ENCODE measurements at regions not wholly inside any gene's neighbourhood (a gene's known extent, or its start where the extent isn't known, plus 50 kb on each side); places are given as distances from the start of the nearest gene placed in this dataset.

DNA sequence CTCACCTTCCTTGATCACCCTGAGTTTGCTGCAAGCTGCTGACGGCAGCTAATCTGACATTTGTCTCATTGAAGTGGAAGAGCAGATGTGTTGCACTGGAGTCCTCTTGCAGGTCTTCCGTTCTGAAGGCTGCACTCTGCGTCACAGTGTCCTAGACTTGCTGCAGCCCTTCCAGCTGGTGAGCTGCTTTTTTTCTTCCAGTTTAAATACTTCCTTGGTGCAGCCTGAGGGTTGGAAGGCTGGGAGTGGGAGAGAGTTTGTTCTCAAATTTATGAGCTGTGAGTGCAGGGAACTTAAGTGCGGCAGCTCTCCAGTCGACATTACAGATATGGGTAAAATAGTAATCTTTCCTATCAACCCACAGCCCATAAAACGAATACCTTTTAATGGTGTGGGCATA, 303.6 kb upstream of the FAT1 start:
- no peak for DNase-seq (ENCODE audit: low spot score)

DNA sequence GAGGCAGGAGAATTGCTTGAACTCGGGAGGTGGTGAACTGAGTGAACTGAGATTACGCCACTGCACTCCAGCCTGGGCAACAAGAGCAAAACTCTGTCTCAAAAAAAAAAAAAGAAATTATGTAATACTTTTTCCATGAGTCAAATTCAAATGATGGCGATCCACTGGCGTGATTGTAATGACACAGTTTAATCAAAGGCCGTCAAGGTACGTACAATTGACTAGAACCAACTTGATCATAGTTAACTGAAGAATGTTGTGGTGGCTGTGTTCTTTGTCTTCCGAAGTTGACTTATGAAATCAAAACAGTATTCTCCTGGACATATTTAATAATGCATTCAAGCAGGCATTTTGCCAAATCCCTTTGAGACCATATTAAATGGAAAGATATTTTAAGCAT, 318.6 kb upstream of the FAT1 start:
- ATAC-seq (ENCODE audit: low read depth) (peak; percentile 57), DNase-seq (ENCODE audit: low spot score) (no peak)

More for the DNA sequence above, 303.6 kb upstream of the FAT1 start:
- Histone ChIP-seq H3K36me3 (ENCODE audit: low read depth) (no peaks in the 10 kb centered on the region), H3K27me3 (ENCODE audit: insufficient read depth, poor library complexity, severe bottlenecking) (no peaks in the 10 kb centered on the region), H3K4me3 (ENCODE audit: severe bottlenecking) (no peak overlapping the region), H3K27ac (ENCODE audit: poor library complexity, severe bottlenecking) (no peak overlapping the region), H3K4me1 (ENCODE audit: insufficient read depth, poor library complexity, severe bottlenecking) (no peaks in the 10 kb centered on the region), H3K9me3 (ENCODE audit: severe bottlenecking) (no peaks in the 10 kb centered on the region)
- TF ChIP-seq, protein P1, sequence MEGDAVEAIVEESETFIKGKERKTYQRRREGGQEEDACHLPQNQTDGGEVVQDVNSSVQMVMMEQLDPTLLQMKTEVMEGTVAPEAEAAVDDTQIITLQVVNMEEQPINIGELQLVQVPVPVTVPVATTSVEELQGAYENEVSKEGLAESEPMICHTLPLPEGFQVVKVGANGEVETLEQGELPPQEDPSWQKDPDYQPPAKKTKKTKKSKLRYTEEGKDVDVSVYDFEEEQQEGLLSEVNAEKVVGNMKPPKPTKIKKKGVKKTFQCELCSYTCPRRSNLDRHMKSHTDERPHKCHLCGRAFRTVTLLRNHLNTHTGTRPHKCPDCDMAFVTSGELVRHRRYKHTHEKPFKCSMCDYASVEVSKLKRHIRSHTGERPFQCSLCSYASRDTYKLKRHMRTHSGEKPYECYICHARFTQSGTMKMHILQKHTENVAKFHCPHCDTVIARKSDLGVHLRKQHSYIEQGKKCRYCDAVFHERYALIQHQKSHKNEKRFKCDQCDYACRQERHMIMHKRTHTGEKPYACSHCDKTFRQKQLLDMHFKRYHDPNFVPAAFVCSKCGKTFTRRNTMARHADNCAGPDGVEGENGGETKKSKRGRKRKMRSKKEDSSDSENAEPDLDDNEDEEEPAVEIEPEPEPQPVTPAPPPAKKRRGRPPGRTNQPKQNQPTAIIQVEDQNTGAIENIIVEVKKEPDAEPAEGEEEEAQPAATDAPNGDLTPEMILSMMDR (IDR thresholded peaks at IDR 0.05; ENCODE audit: poor library complexity, severe bottlenecking) = no peak
- ATAC-seq (ENCODE audit: low read depth) = no peak

GRCh38 chr4:187046471-187046870, 322.8 kb upstream of the FAT1 start:
- TF ChIP-seq, protein P1 (IDR thresholded peaks at IDR 0.05; ENCODE audit: poor library complexity, severe bottlenecking) = no peak
- no peak overlapping the region for H3K27ac ChIP-seq (ENCODE audit: poor library complexity, severe bottlenecking)
- H3K4me1 ChIP-seq (ENCODE audit: insufficient read depth, poor library complexity, severe bottlenecking) = no peaks in the 10 kb centered on the region
- DNase-seq (ENCODE audit: low spot score) = no peak
- no peaks in the 10 kb centered on the region for H3K36me3 ChIP-seq (ENCODE audit: low read depth)
- H3K27me3 ChIP-seq (ENCODE audit: insufficient read depth, poor library complexity, severe bottlenecking) = no peaks in the 10 kb centered on the region
- no peak for ATAC-seq (ENCODE audit: low read depth)
- H3K9me3 ChIP-seq (ENCODE audit: severe bottlenecking) = no peaks in the 10 kb centered on the region
- H3K4me3 ChIP-seq (ENCODE audit: severe bottlenecking) = no peak overlapping the region

More for the DNA sequence above, 318.6 kb upstream of the FAT1 start:
- peak overlapping the region; percentile 34 for H3K27ac ChIP-seq (ENCODE audit: poor library complexity, severe bottlenecking)
- H3K27me3 ChIP-seq (ENCODE audit: insufficient read depth, poor library complexity, severe bottlenecking) = no peaks in the 10 kb centered on the region
- no peaks in the 10 kb centered on the region for H3K4me1 ChIP-seq (ENCODE audit: insufficient read depth, poor library complexity, severe bottlenecking)
- H3K36me3 ChIP-seq (ENCODE audit: low read depth) = no peaks in the 10 kb centered on the region
- no peak overlapping the region for H3K4me3 ChIP-seq (ENCODE audit: severe bottlenecking)
- TF ChIP-seq, protein P1 (IDR thresholded peaks at IDR 0.05; ENCODE audit: poor library complexity, severe bottlenecking) = no peak
- H3K9me3 ChIP-seq (ENCODE audit: severe bottlenecking) = no peaks in the 10 kb centered on the region

- Histone ChIP-seq H3K4me1 (ENCODE audit: insufficient read depth, poor library complexity, severe bottlenecking) (no peaks in the 10 kb centered on the region), H3K27me3 (ENCODE audit: insufficient read depth, poor library complexity, severe bottlenecking) (no peaks in the 10 kb centered on the region), H3K36me3 (ENCODE audit: low read depth) (no peaks in the 10 kb centered on the region), H3K27ac (ENCODE audit: poor library complexity, severe bottlenecking) (no peak overlapping the region), H3K9me3 (ENCODE audit: severe bottlenecking) (no peaks in the 10 kb centered on the region), H3K4me3 (ENCODE audit: severe bottlenecking) (no peak overlapping the region)
- TF ChIP-seq, protein P1 (IDR thresholded peaks at IDR 0.05; ENCODE audit: poor library complexity, severe bottlenecking) = no peak
- ATAC-seq (ENCODE audit: low read depth) = no peak
- DNase-seq (ENCODE audit: low spot score) = no peak
Measured at GRCh38 chr4:187059021-187059420, 335.4 kb upstream of the FAT1 start.

GRCh38 chr4:187059895-187060294, 336.2 kb upstream of the FAT1 start:
- H3K9me3 ChIP-seq (ENCODE audit: severe bottlenecking) = no peaks in the 10 kb centered on the region
- no peak overlapping the region for H3K27ac ChIP-seq (ENCODE audit: poor library complexity, severe bottlenecking)
- DNase-seq (ENCODE audit: low spot score) (no peak), ATAC-seq (ENCODE audit: low read depth) (no peak)
- no peaks in the 10 kb centered on the region for H3K4me1 ChIP-seq (ENCODE audit: insufficient read depth, poor library complexity, severe bottlenecking)
- H3K36me3 ChIP-seq (ENCODE audit: low read depth) = no peaks in the 10 kb centered on the region
- no peaks in the 10 kb centered on the region for H3K27me3 ChIP-seq (ENCODE audit: insufficient read depth, poor library complexity, severe bottlenecking)
- TF ChIP-seq, protein P1 (IDR thresholded peaks at IDR 0.05; ENCODE audit: poor library complexity, severe bottlenecking) = no peak
- H3K4me3 ChIP-seq (ENCODE audit: severe bottlenecking) = no peak overlapping the region

All from RWPE2 (cell line).